Esophagus squamous epithelium (tissue), 4 donors: ENCODE measurements at regions not wholly inside any gene's neighbourhood (a gene's known extent, or its start where the extent isn't known, plus 50 kb on each side); places are given as distances from the start of the nearest gene placed in this dataset.

Experiments
- CTCF ChIP-seq, 6 experiments: fragments of 450-650 bp in 4 of 6; fragments of 200-600 bp in 2 of 6; sonication (generic) in 2 of 6; IDR thresholded peaks; one replicate each; pipeline ENCODE4 v1.5.1; 2016 to 2019; ENCODE audit warnings: antibody characterized with exemption in 6 of 6, mild to moderate bottlenecking in 4 of 6, moderate library complexity in 4 of 6
- POLR2A ChIP-seq, 4 donors: fragments of 450-650 bp; IDR thresholded peaks; one replicate each; pipeline ENCODE4 v1.6.1; 2017; ENCODE audit warnings: antibody characterized with exemption in 4 of 4, mild to moderate bottlenecking in 4 of 4, moderate library complexity in 3 of 4

- TF ChIP-seq CTCF (IDR thresholded peaks at IDR 0.05), result no peak
- TF ChIP-seq POLR2A (IDR thresholded peaks at IDR 0.05), result no peak
Measured at GRCh38 chr18:64876833-64877232, 727.9 kb upstream of the LINC00305 start.
